ENCODE measurements at regions not wholly inside any gene's neighbourhood (a gene's known extent, or its start where the extent isn't known, plus 50 kb on each side); places are given as distances from the start of the nearest gene placed in this dataset.

GRCh38 chr7:137130751-137131158 lies 212.8 kb downstream of the PTN start:
- TF ChIP-seq, protein P1, sequence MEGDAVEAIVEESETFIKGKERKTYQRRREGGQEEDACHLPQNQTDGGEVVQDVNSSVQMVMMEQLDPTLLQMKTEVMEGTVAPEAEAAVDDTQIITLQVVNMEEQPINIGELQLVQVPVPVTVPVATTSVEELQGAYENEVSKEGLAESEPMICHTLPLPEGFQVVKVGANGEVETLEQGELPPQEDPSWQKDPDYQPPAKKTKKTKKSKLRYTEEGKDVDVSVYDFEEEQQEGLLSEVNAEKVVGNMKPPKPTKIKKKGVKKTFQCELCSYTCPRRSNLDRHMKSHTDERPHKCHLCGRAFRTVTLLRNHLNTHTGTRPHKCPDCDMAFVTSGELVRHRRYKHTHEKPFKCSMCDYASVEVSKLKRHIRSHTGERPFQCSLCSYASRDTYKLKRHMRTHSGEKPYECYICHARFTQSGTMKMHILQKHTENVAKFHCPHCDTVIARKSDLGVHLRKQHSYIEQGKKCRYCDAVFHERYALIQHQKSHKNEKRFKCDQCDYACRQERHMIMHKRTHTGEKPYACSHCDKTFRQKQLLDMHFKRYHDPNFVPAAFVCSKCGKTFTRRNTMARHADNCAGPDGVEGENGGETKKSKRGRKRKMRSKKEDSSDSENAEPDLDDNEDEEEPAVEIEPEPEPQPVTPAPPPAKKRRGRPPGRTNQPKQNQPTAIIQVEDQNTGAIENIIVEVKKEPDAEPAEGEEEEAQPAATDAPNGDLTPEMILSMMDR (conservative IDR thresholded peaks at IDR 0.05; ENCODE audit: low read depth in 2 of 2), result no peak
- TF ChIP-seq EZH2phosphoT487 (IDR thresholded peaks at IDR 0.05; ENCODE audit: unreplicated experiment), result no peak
- no peak for TF ChIP-seq CREB1 (CRISPR knock-in tag; IDR thresholded peaks at IDR 0.05; ENCODE audit: low read depth)
- TF ChIP-seq REST (IDR thresholded peaks at IDR 0.05; ENCODE audit: unreplicated experiment), result no peak
- no peak for TF ChIP-seq EZH2 (IDR thresholded peaks at IDR 0.05; ENCODE audit: low read depth, unreplicated experiment)
- TF ChIP-seq POLR2AphosphoS5 (IDR thresholded peaks at IDR 0.05; ENCODE audit: low read depth), result no peak
